Spleen (tissue), 11 donors: ENCODE measurements at regions not wholly inside any gene's neighbourhood (a gene's known extent, or its start where the extent isn't known, plus 50 kb on each side); places are given as distances from the start of the nearest gene placed in this dataset.

ENCODE experiments used
- DNase-seq: peaks from one replicate; pipeline ENCODE4 v3.0.0-alpha.2; 2020
- H3K27ac ChIP-seq, 8 donors: fragments of 200-600 bp; sonication (generic) in 7 of 8; 1 replicate in 4 of 8; 2 replicates in 4 of 8; pipeline versions ENCODE4 v1.5.0 to v1.8.0; 2016 to 2021; ENCODE audit warnings: inconsistent platforms in 4 of 8, mild to moderate bottlenecking in 4 of 8, moderate library complexity in 1 of 8
- H3K27me3 ChIP-seq, 7 donors: fragments of 200-600 bp; sonication (generic) in 6 of 7; replicated peaks in 1 of 7; 1 replicate in 4 of 7; 2 replicates in 3 of 7; pipeline versions ENCODE4 v1.5.0 to v1.8.0; 2016 to 2021; ENCODE audit warnings: inconsistent platforms in 3 of 7, mild to moderate bottlenecking in 1 of 7
- H3K36me3 ChIP-seq, 6 donors: fragments of 200-600 bp; sonication (generic) in 5 of 6; 1 replicate in 4 of 6; 2 replicates in 2 of 6; pipeline versions ENCODE4 v1.5.0 to v1.8.0; 2016 to 2021; ENCODE audit warnings: inconsistent platforms in 2 of 6
- H3K4me1 ChIP-seq, 6 donors: fragments of 200-600 bp; sonication (generic) in 5 of 6; 1 replicate in 3 of 6; 2 replicates in 3 of 6; pipeline versions ENCODE4 v1.5.0 to v1.8.0; 2016 to 2021; ENCODE audit warnings: inconsistent platforms in 3 of 6
- H3K4me3 ChIP-seq, 8 donors: fragments of 200-600 bp; sonication (generic) in 7 of 8; 1 replicate in 4 of 8; 2 replicates in 4 of 8; pipeline versions ENCODE4 v1.5.0 to v1.8.0; 2016 to 2021; ENCODE audit warnings: inconsistent platforms in 4 of 8, mild to moderate bottlenecking in 4 of 8, moderate library complexity in 2 of 8
- H3K9me3 ChIP-seq, 8 donors: fragments of 200-600 bp; sonication (generic) in 7 of 8; 1 replicate in 4 of 8; 2 replicates in 4 of 8; pipeline versions ENCODE4 v1.5.0 to v1.8.0; 2016 to 2021; ENCODE audit warnings: inconsistent platforms in 4 of 8
- CTCF ChIP-seq, 11 experiments: fragments of 200-600 bp in 7 of 11; fragments of 450-650 bp in 4 of 11; sonication (generic) in 4 of 11; IDR thresholded peaks in 8 of 11; conservative IDR thresholded peaks in 3 of 11; 1 replicate in 7 of 11; 2 replicates in 4 of 11; pipeline versions ENCODE4 v1.4.0 to v1.8.0; 2016 to 2021; ENCODE audit warnings: antibody characterized with exemption in 11 of 11, inconsistent platforms in 4 of 11, mild to moderate bottlenecking in 1 of 11
- POLR2A ChIP-seq, 3 donors: fragments of 450-650 bp; IDR thresholded peaks; one replicate each; pipeline ENCODE4 v1.5.1; 2017; ENCODE audit warnings: antibody characterized with exemption in 3 of 3, mild to moderate bottlenecking in 1 of 3
- POLR2AphosphoS5 ChIP-seq, 3 donors: sonication (generic); formaldehyde crosslinking; IDR thresholded peaks; one replicate each; pipeline ENCODE4 v1.5.1; 2017; ENCODE audit warnings: antibody characterized with exemption in 3 of 3
- WGBS, 5 donors: extraction: QIAGEN DNeasy Blood & Tissue Kit in 3 of 5; methylation state at CpG; one replicate each; pipeline versions ENCODE4 v1.1.5 to v1.1.7; 2013 to 2018; 5-methylcytosine and 5-hydroxymethylcytosine counted together
- intact Hi-C: fragments of 100-400 bp; cut with DNase I; formaldehyde crosslinking; loops from one replicate; pipeline ENCODE4 v1.15.0; 2023; ENCODE audit warnings: low total_unique reads
- donor health status: healthy with polysubstance abuse.
- donor health status: DM: no; HTN: no; CAD: no; lungs with moderate emphysema.
- donor health status: DM: no; HTN: no; CAD: no.
- donor health status: Bipolar disorder and iron deficiency.
- donor health status: healthy.
- donor health status: DM: no; HTN: no; CAD: no.
- donor health status: DM: yes; HTN: yes; CAD: no.

GRCh38 chr2:237221443-237221842, 135.8 kb downstream of the COPS8 start:
- no peak for DNase-seq
- Histone ChIP-seq H3K36me3 (no peaks in the 10 kb centered on the region), H3K9me3 (no peaks in the 10 kb centered on the region), H3K27ac (no peak overlapping the region), H3K4me3 (no peak overlapping the region), H3K4me1 (no peaks in the 10 kb centered on the region), H3K27me3 (peaks cover 0 to 10% (median 0%) of the 10 kb centered on the region in 7 donors)
- intact Hi-C loops: no loop called here
- WGBS, 5 donors: 33 to 74% (median 44%) methylated on average over 8 of the region's 8 CpGs
- no peak for TF ChIP-seq POLR2A (IDR thresholded peaks at IDR 0.05)
- no peak for TF ChIP-seq CTCF (IDR thresholded peaks at IDR 0.05 in 8 of 11, conservative IDR thresholded peaks at IDR 0.05 in 3 of 11)
- TF ChIP-seq POLR2AphosphoS5 (IDR thresholded peaks at IDR 0.05): no peak

GRCh38 chr2:237222178-237222577, 136.5 kb downstream of the COPS8 start:
- DNase-seq: no peak
- Histone ChIP-seq H3K27me3 (peaks cover 0 to 10% (median 0%) of the 10 kb centered on the region in 7 donors), H3K36me3 (no peaks in the 10 kb centered on the region), H3K4me1 (no peaks in the 10 kb centered on the region), H3K27ac (no peak overlapping the region), H3K4me3 (no peak overlapping the region), H3K9me3 (no peaks in the 10 kb centered on the region)
- TF ChIP-seq POLR2A (IDR thresholded peaks at IDR 0.05): no peak
- no peak for TF ChIP-seq CTCF (IDR thresholded peaks at IDR 0.05 in 8 of 11, conservative IDR thresholded peaks at IDR 0.05 in 3 of 11)
- no peak for TF ChIP-seq POLR2AphosphoS5 (IDR thresholded peaks at IDR 0.05)
- 61 to 70% (median 65%) methylated on average over 9 of the region's 9 CpGs for WGBS, 5 donors
- intact Hi-C loops: no loop called here

- H3K9me3 ChIP-seq: no peaks in the 10 kb centered on the region
- H3K4me1 ChIP-seq: no peaks in the 10 kb centered on the region
- intact Hi-C loops: no loop called here
- no peak for TF ChIP-seq POLR2A (IDR thresholded peaks at IDR 0.05)
- no peak for TF ChIP-seq CTCF (IDR thresholded peaks at IDR 0.05 in 8 of 11, conservative IDR thresholded peaks at IDR 0.05 in 3 of 11)
- TF ChIP-seq POLR2AphosphoS5 (IDR thresholded peaks at IDR 0.05): no peak
- H3K36me3 ChIP-seq: no peaks in the 10 kb centered on the region
- no peak overlapping the region for H3K27ac ChIP-seq
- no peak for DNase-seq
- no peak overlapping the region for H3K4me3 ChIP-seq
- H3K27me3 ChIP-seq: peaks cover 0 to 10% (median 0%) of the 10 kb centered on the region in 7 donors
- 73 to 82% (median 75%) methylated on average over 4 of the region's 4 CpGs for WGBS, 5 donors
These were observed 136.9 kb downstream of the COPS8 start for GRCh38 chr2:237222601-237223041.

GRCh38 chr2:237223201-237223861, 137.6 kb downstream of the COPS8 start:
- TF ChIP-seq POLR2AphosphoS5 (IDR thresholded peaks at IDR 0.05): no peak
- TF ChIP-seq POLR2A (IDR thresholded peaks at IDR 0.05): no peak
- no peak for TF ChIP-seq CTCF (IDR thresholded peaks at IDR 0.05 in 8 of 11, conservative IDR thresholded peaks at IDR 0.05 in 3 of 11)
- no peaks in the 10 kb centered on the region for H3K36me3 ChIP-seq
- peaks cover 0 to 12% (median 0%) of the 10 kb centered on the region in 7 donors for H3K27me3 ChIP-seq
- H3K9me3 ChIP-seq: no peaks in the 10 kb centered on the region
- no peak overlapping the region for H3K4me3 ChIP-seq
- peak overlapping the region in 2 of 8 donors; percentile 21 to 42 for H3K27ac ChIP-seq
- intact Hi-C loops: no loop called here
- WGBS, 5 donors: 45 to 64% (median 58%) methylated on average over 5 to 6 of the region's 6 CpGs
- DNase-seq: no peak
- H3K4me1 ChIP-seq: no peaks in the 10 kb centered on the region
